ENCODE measurements at regions not wholly inside any gene's neighbourhood (a gene's known extent, or its start where the extent isn't known, plus 50 kb on each side); places are given as distances from the start of the nearest gene placed in this dataset.
"Not testable (repeated sequence)": the region's sequence is repeated elsewhere in the genome, so short reads cannot be mapped to it uniquely, and the experiment has no call there.

- DNase-seq = no peak
These were observed 185.8 kb downstream of the B3GLCT start for GRCh38 chr13:31385540-31385939.

DNA sequence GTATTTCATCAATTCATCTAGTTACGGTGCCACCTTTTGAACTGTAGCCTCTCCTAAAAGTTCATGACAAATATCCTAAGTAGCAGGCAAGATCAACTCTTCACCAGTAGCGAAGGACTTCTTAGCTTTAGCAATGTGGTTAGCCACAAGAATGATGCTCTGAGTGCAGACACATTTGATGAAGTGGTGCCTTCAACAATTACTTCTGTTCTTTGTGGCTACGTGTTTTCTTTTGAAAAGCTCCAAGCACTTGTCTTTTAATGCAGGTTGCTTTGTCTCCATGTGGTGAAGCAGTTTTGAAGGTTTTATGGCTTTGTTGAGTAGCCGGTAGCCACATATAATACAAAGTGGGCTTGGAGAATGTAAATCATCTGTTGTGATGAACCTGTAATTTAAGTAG lies 194.7 kb downstream of the B3GLCT start:
- no peak for DNase-seq

- DNase-seq = no peak
These were observed 195.3 kb downstream of the B3GLCT start for GRCh38 chr13:31395090-31395489.

- no peak for DNase-seq
These were observed 199.9 kb downstream of the B3GLCT start for GRCh38 chr13:31399690-31400089.

DNA sequence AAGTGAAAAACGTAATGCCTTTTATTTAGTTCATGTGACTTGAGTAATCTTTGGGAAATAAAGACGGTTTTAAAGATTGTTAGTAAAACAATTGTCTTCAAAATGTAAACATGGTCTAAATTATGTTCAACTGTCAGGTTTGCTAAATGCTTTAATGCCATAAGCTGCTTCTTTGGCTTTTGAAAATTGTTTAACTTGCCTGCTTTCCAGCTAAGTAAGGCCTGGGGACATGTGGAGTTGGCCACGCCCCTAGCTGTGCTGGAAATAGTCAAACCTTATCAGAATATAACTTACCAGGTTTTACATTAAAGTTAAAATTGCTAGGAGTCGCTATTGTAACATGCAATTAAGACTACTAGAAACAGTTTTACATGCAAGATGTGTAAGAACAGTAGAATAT lies 203.9 kb downstream of the B3GLCT start:
- not testable (repeated sequence) for DNase-seq

GRCh38 chr13:31408927-31409326 lies 209.2 kb downstream of the B3GLCT start:
- DNase-seq = no peak

- DNase-seq = no peak
These were observed 210.0 kb downstream of the B3GLCT start for GRCh38 chr13:31409678-31410356.

DNA sequence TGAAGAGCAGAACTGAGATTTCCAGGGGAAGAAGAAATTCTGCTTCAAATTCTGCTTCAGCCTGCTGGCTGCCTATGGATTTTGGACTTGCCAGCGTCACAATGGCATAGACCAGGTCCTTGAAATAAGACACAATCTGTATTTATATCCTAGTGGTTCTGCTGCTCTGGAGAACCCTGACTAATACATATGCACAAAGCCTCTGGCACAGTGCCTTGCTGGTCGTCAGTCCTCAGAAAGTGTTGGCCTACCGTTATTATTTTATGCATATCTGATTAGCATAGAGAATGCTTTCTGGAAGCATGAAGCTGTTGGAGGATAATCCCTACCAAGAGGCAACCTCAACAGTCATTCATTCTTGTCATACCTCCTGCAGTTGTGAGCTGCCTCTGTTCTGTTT lies 213.7 kb downstream of the B3GLCT start:
- no peak for DNase-seq

DNA sequence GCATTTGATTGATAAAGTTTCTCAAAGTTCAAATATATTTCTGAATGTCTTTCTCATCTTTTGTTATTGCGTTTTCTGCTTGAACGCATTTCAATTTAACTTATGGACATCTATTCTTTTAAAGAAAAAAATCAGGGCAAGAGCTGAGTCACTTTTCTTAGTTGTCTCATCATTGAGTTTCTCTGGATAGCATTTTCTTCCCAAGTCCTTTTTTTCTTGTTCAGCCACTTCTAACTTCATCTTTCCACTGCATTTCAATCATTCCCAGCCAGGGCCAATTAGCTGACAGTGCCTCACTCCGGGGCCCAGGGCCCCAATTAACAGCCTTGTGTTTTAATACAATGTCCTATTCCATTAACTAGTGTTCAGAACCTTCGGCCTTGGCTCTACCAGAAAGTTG lies 216.3 kb downstream of the B3GLCT start:
- DNase-seq = no peak

GRCh38 chr13:31418186-31418585 lies 218.4 kb downstream of the B3GLCT start:
- DNase-seq = no peak

DNA sequence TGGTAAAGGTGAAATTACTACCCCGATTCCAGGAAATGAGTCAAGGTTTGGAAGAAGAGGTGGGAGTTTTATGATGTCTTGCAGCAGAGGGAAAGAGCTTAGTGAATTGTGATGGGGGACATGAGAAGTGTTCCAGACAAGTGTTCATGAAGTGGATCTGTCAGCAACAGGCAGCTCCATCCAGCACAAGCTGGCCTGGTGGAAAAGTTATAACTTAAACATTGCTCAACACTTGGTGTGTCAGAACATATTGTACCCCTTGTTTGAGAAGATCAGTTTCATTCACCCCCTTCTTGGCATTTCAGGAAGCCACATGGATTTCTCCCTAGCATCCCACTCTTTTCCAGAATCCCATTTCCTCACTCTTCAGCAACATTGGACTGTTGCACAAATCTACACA lies 222.0 kb downstream of the B3GLCT start:
- DNase-seq = no peak

- DNase-seq = peak; percentile 36
These were observed 224.5 kb downstream of the B3GLCT start for GRCh38 chr13:31424130-31424729.

DNA sequence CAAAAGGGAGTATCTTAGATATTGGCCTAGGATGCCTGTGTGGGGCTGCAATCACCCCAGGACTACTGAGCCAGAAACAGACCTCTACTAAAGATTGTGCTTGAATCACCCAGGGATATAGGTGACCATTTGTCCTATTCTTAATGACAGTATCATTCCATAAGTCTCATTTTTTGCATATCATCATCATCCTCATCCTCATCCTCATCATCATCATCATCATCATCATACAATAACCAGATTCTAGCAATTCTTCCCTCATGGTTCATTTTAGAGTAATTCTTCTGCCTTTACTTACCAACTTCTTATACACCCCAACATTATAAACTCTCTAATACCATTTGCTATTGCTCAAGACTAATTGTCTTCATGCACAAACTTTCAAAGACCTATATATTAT lies 226.6 kb downstream of the B3GLCT start:
- no peak for DNase-seq

- DNase-seq = no peak
These were observed 227.7 kb downstream of the B3GLCT start for GRCh38 chr13:31427151-31428100.

GRCh38 chr13:31431722-31432137 lies 232.0 kb downstream of the B3GLCT start:
- DNase-seq = peak; percentile 1

DNA sequence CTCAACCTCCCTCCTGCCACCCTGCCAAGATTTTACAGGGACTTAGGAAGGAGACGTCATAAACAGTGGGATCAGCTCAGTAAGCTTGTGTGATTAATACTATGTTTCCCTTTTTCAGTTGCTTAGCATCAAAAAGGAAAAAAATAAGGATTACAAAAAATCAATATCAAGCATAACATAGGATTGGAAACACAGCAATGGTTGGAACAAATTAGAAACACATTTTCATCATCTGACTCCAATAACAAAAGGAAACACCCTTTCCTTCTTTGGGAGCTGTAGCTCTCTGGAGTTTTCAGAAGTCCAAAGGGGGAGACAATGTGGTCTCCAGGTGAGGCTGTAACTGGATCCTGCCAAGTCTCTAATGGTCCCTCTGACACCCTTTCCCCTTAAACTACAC lies 233.4 kb downstream of the B3GLCT start:
- DNase-seq = no peak

DNA sequence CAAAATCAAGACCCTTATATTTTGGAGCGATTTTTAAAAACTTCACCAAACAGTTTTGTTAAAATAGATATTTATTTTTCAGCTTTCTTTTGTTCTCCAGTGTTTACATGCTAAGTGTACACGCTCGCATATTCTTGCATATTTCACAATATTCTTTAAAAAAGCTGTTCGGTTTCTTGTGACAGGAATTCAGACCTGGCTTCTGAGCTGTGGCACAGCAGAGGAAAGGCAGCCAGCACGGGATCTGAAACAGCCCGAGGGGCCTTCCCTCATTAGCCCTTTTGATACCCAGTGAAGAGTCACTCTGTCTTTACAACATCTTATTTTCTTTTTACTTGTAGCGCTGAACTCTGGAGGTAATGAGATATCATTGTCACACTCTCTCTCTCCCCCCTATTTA lies 234.0 kb downstream of the B3GLCT start:
- DNase-seq = no peak

DNA sequence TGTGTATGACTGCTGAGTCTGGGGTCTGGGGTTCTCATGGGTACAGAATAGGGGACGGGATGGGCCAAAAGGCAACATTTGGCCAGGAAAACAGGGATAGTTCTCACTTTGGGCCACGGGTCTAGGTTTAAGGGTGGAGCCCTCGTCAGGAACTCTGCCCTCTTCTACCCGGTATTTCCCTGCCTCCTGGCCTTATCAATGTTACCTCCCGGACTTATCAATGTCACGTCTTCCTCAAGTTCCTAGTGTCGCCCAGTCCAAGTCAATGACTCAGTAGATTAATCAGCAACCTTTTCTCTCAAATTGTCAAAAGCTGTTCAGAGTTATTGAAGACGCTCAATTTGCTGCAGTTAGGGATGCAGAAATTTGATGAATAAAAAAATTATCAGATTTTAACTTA lies 234.8 kb downstream of the B3GLCT start:
- no peak for DNase-seq

DNA sequence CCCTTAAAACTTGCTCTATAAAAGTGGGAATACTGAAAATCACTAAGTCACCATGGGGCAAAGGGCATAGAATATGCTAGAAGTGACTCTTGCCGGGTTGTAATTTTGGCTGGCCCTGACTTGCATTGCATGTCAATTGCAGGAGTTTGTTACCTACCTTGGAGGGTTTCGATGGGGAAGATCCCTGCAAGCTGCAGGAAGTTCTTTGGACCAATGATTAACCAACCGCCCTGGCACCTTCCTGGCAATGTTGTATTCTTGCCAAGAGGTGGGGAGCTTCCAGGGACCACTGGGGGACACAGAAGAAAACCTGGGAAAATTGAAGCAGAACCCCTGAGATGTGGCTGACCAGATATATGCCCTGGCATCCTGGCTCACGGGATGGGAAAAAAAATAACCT lies 235.8 kb downstream of the B3GLCT start:
- no peak for DNase-seq

DNA sequence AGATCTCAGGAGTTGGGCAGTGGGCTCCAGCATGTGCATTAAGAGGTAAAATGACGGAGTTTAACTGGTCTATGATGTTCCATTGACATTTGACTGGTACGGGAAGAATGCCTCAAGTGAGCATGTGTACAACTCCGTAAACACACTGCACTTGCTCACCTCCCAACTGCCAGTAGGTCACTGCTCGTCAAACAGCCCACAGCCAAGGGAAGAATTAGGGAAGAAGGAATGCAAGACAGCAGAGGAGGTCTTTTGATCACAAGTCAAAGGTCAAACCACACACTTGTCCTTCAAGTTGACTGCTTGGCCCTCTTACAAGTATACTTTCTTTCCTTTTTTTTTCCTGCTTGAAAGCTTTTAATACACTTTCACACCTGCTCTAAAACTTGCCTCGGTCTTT lies 236.7 kb downstream of the B3GLCT start:
- no peak for DNase-seq

DNA sequence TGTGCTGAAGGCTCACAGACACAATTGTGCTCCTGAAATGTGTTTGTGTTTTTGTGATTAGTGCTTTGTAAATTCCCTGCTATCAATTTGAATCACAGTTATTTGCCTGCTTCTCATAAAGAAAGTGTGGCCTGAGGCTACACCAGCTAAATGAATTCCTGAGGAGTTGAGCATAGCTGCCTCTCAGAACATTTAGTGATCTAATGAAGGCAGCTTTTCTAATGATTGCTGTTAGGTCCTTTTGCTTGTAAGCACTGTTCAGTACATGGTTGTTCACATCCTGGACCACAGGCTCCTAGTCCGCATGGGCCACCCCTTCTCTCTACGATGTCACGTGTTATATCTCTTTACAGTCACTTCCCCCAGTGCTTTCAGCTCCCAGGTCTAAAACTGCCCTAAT lies 238.2 kb downstream of the B3GLCT start:
- DNase-seq = no peak

GRCh38 chr13:31440132-31440531 lies 240.4 kb downstream of the B3GLCT start:
- no peak for DNase-seq

DNA sequence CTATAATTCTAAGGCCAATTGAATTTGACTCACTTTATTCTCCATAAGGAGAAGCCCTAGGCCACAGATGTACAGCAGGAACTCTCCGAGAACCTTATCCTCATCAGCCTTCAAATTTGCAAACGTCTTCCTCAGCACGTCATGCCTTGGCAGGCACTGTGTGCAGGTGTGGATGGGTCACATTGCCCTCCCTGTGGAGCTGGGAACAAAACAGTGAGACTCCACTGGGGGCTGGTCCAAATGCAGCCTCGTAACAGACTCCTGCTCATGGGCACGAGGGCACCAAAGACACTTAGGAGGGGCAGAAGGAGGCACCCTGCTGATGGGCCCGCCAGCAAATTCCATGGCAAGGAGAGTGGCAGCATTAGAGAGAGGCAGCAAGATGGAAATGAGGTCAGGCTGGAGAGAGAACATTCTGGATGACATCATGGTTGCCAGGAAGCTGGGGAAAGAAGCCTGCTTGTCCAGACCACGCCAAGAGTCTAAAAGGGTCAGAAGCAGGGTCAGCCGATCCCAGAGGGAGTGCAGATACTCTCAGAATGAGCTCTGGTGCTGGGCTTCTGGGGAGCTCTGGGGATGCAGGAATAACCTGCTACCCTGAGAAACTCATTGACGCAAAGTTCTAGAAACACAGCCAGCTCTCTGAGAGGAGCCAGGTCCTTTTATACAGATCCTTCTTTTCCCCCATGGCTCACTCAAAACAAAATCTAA lies 242.2 kb downstream of the B3GLCT start:
- DNase-seq = no peak

All from NCI-H146 (cell line).